ENCODE measurements at regions not wholly inside any gene's neighbourhood (a gene's known extent, or its start where the extent isn't known, plus 50 kb on each side); places are given as distances from the start of the nearest gene placed in this dataset.

DNA sequence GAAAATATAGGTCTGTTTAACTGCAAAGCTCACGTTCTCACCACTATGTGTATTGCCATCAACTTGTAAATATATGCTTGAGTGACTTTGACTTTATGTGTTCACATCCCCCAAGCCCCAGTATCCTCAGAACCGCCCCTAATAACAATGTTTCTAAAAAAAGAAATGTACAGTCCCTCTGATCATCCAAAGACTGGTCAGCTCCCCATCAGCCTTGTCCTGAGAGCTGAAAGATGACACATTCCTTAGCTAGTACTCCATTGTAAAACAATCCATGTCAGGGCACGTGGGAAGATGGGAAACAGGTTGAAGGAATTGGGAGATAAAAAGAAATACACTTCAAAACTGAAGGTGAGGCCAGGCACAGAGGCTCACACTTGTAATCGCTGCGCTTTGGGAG, 279.4 kb upstream of the WWC1 start:
- ATAC-seq (no peak), DNase-seq (no peak)
- Histone ChIP-seq H3K36me3 (no peaks in the 10 kb centered on the region), H3K27me3 (no peaks in the 10 kb centered on the region), H3K27ac (no peak overlapping the region), H3K4me1 (no peaks in the 10 kb centered on the region), H3K9me3 (no peaks in the 10 kb centered on the region), H3K4me3 (no peak overlapping the region)
- WGBS (ENCODE audit: insufficient coverage, low coverage, low lambda C conversion rate, missing lambda C conversion rate), result 74% methylated on average over 5 of the region's 5 CpGs
- intact Hi-C loops (cut with DNase I), result no loop called here
- TF ChIP-seq POLR2A (IDR thresholded peaks at IDR 0.05), result no peak
- TF ChIP-seq, protein P1, sequence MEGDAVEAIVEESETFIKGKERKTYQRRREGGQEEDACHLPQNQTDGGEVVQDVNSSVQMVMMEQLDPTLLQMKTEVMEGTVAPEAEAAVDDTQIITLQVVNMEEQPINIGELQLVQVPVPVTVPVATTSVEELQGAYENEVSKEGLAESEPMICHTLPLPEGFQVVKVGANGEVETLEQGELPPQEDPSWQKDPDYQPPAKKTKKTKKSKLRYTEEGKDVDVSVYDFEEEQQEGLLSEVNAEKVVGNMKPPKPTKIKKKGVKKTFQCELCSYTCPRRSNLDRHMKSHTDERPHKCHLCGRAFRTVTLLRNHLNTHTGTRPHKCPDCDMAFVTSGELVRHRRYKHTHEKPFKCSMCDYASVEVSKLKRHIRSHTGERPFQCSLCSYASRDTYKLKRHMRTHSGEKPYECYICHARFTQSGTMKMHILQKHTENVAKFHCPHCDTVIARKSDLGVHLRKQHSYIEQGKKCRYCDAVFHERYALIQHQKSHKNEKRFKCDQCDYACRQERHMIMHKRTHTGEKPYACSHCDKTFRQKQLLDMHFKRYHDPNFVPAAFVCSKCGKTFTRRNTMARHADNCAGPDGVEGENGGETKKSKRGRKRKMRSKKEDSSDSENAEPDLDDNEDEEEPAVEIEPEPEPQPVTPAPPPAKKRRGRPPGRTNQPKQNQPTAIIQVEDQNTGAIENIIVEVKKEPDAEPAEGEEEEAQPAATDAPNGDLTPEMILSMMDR (IDR thresholded peaks at IDR 0.05), result no peak

GRCh38 chr5:168013546-168013945, 277.9 kb upstream of the WWC1 start:
- TF ChIP-seq, protein P1 (IDR thresholded peaks at IDR 0.05), result no peak
- TF ChIP-seq POLR2A (IDR thresholded peaks at IDR 0.05), result no peak
- Histone ChIP-seq H3K36me3 (no peaks in the 10 kb centered on the region), H3K4me1 (no peaks in the 10 kb centered on the region), H3K27ac (no peak overlapping the region), H3K9me3 (no peaks in the 10 kb centered on the region), H3K27me3 (no peaks in the 10 kb centered on the region), H3K4me3 (no peak overlapping the region)
- WGBS (ENCODE audit: insufficient coverage, low coverage, low lambda C conversion rate, missing lambda C conversion rate), result 93% methylated on average over 4 of the region's 4 CpGs
- intact Hi-C loops (cut with DNase I), result no loop called here
- DNase-seq (no peak), ATAC-seq (no peak)

- no peak for ATAC-seq
- H3K4me1 ChIP-seq, result no peaks in the 10 kb centered on the region
- no peaks in the 10 kb centered on the region for H3K36me3 ChIP-seq
- intact Hi-C loops (cut with DNase I), result no loop called here
- no peak overlapping the region for H3K4me3 ChIP-seq
- H3K9me3 ChIP-seq, result no peaks in the 10 kb centered on the region
- TF ChIP-seq, protein P1 (IDR thresholded peaks at IDR 0.05), result no peak
- no peak for TF ChIP-seq POLR2A (IDR thresholded peaks at IDR 0.05)
- 90% methylated on average over 4 of the region's 5 CpGs for WGBS (ENCODE audit: insufficient coverage, low coverage, low lambda C conversion rate, missing lambda C conversion rate)
- H3K27me3 ChIP-seq, result no peaks in the 10 kb centered on the region
- H3K27ac ChIP-seq, result no peak overlapping the region
- DNase-seq, result no peak
Observed at GRCh38 chr5:168014433-168015123, 276.9 kb upstream of the WWC1 start.

- TF ChIP-seq, protein P1 (IDR thresholded peaks at IDR 0.05), result no peak
- no peak for TF ChIP-seq POLR2A (IDR thresholded peaks at IDR 0.05)
- Histone ChIP-seq H3K9me3 (no peaks in the 10 kb centered on the region), H3K4me3 (no peak overlapping the region), H3K4me1 (no peaks in the 10 kb centered on the region), H3K27ac (no peak overlapping the region), H3K27me3 (no peaks in the 10 kb centered on the region), H3K36me3 (no peaks in the 10 kb centered on the region)
- ATAC-seq, result no peak
- no peak for DNase-seq
- 84% methylated on average over 7 of the region's 7 CpGs for WGBS (ENCODE audit: insufficient coverage, low coverage, low lambda C conversion rate, missing lambda C conversion rate)
- intact Hi-C loops (cut with DNase I), result no loop called here
Observed at GRCh38 chr5:168015506-168015905, 275.9 kb upstream of the WWC1 start.
